ENCODE measurements at regions not wholly inside any gene's neighbourhood (a gene's known extent, or its start where the extent isn't known, plus 50 kb on each side); places are given as distances from the start of the nearest gene placed in this dataset.

DNA sequence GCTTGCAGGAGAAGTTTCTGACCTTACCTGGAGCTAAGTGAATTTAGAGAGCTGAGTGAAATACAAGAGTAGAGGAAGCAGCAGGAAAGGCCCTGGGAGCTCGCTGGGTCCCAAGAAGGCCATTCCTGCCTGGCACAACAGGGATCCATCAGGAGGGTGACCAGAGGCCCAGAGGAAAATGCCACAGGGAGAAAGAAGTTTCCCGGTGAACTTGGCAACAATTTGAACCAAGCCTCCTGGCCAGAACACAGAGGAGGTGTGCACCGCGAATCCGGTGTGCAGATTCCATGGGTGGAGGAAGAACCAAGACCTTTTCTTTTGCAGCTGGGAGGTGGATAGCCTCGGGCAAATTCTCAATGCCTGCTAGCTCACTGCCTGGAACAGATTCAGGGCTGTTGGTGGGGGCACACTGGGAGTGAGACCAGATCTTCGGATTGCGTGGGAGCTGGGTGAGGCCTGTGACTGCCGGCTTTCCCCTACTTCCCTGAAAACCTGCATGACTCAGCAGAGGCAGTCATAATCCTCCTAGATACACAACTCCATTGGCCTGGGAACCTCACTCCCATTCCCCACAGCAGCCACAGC lies 1850.9 kb upstream of the NUDT12 start:
- TF ChIP-seq, protein P1, sequence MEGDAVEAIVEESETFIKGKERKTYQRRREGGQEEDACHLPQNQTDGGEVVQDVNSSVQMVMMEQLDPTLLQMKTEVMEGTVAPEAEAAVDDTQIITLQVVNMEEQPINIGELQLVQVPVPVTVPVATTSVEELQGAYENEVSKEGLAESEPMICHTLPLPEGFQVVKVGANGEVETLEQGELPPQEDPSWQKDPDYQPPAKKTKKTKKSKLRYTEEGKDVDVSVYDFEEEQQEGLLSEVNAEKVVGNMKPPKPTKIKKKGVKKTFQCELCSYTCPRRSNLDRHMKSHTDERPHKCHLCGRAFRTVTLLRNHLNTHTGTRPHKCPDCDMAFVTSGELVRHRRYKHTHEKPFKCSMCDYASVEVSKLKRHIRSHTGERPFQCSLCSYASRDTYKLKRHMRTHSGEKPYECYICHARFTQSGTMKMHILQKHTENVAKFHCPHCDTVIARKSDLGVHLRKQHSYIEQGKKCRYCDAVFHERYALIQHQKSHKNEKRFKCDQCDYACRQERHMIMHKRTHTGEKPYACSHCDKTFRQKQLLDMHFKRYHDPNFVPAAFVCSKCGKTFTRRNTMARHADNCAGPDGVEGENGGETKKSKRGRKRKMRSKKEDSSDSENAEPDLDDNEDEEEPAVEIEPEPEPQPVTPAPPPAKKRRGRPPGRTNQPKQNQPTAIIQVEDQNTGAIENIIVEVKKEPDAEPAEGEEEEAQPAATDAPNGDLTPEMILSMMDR (conservative IDR thresholded peaks at IDR 0.05; ENCODE audit: low read length): no peak
- TF ChIP-seq EZH2phosphoT487 (IDR thresholded peaks at IDR 0.05; ENCODE audit: borderline replicate concordance, low read depth, low read length): no peak
